ENCODE measurements at regions not wholly inside any gene's neighbourhood (a gene's known extent, or its start where the extent isn't known, plus 50 kb on each side); places are given as distances from the start of the nearest gene placed in this dataset.

DNA sequence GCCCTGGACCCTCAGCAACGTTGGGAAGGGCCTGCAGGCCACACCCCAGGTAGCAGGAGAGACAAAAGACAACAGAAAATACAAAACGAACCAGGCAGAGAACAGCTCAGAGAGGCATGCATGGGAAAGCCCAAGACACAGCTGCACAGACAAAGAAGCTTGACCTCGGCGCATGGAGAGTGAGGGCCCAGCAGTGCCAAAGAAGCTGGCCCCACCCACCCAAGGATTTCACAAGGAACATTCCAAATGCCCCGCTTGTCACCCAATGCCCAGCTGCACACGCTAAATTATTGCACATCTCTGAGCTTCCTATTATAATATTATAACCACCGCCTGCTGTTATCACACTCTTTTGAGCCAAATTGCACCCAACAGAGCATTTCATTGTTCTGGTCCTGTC is 147.7 kb upstream of the TBL1X start:
- no peak for DNase-seq (ENCODE audit: low read depth)

DNA sequence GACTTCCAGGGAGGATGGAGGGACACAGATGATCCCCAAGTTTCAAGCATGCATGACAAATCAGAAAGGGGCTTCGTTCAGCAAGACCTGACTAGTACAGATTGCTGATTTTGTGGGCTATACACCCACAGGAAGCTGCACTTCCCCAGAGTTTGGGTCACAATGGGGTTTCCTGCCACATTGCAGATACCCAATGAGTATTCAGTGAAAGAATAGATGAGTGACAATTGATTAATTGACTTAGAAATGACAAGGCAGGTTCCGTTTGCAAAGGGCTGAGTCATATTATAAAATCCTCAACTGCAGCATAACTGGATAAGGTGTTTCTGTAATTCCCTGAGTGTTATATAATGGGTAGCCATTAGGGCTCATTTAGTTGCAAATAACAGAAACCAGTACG is 146.6 kb upstream of the TBL1X start:
- DNase-seq (ENCODE audit: low read depth): no peak

DNA sequence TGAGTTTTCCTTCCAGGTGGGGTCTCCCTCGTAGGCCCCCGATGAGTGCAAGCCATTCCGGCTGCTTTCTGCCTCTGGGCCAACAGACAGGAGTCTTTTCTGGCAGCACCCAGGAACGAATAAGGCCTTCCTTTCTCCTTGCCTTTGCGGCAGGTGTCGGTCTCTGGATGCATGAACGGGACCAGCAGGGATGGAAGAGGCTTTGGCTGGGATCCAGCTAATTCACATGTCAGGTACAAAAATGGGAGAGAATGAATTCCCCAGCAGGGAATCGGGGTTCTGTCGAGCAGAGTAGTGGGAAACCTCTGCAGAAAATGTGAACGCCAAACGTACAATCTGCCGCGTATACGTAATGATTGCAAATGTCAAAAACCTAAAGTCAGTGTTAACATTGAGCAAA is 146.1 kb upstream of the TBL1X start:
- no peak for DNase-seq (ENCODE audit: low read depth)

DNA sequence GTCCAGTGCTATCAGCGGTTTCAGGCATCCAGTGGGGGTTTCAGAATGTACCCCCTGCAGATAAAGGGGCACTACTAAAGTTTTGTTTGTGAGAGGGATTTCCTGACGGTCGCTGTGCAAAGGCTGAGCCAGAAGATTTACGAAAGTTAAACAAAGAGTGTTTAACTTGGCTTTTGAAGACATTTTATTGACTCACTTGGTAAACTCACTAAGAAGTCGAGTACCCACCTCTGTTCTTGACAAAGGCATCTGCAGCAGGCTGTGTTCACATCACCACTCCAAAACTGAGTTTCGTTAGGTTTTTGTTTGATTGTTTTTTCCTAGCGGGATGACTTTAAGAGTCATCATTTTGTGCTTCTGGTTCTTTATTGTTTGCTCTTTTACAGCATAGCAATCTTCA is 143.9 kb upstream of the TBL1X start:
- no peak for DNase-seq (ENCODE audit: low read depth)

DNA sequence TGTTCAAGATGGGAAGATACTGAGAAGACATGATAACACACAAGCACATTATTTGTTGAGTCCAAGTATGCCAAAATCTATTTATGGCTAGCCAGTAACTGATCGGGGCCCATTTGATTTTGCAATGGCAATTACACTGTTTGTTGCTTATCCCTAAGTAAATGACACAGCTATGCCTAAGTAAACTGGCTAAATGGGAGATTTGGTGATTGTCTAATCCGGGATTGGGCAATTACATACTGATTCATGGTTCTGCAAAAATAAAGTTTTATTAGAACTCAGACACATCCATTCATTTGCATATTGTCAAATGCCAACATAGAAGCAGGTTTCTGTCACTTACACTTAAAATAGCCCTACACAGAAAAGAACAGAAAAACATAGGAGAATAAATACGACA is 140.2 kb upstream of the TBL1X start:
- no peak for DNase-seq (ENCODE audit: low read depth)

DNA sequence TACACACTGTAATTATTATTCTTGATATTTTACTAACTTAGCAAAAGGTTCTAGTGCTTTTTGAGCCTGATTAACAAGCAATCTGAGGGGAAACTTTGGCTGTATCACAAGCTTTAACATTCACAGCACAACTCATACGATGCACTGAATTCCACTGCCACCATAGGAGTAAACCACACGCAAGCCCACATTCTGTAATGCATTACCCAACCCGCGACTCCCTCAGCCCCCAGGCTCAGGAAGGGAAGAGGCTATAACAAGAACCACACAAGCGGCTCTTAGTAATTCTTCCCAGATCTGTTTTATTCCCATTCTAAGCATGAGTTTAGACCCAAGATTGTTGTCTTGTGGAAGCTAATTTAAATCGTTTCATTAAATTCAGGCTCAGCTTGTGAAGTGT is 138.5 kb upstream of the TBL1X start:
- no peak for DNase-seq (ENCODE audit: low read depth)

DNA sequence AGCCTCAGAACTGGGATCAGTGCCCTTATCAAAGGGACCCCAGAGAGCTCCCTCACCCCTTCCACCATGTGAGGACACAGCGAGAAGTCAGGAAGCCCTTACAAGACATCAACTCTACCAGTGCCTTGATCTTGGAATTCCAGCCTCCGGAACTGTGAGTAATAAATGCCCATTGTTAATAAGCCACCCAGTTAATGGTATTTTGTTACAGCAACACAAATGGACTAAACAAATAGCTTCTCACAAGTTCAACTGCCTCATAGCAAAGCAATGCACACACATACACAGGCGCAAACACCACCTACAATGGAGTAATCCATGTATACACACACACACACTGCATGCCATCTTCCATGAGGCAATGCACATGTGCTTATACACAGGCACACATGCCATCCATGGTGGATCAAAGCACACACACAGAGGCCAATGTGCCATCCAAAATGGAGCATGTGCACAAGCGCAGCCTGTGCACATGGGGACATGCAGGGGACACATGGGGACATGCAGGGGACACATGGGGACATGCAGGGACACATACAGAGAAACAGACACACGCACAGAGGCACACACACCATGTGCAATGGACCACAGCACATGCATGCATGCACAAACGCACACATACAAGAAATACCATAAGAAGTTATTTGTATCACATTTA is 137.6 kb upstream of the TBL1X start:
- no peak for DNase-seq (ENCODE audit: low read depth)

DNA sequence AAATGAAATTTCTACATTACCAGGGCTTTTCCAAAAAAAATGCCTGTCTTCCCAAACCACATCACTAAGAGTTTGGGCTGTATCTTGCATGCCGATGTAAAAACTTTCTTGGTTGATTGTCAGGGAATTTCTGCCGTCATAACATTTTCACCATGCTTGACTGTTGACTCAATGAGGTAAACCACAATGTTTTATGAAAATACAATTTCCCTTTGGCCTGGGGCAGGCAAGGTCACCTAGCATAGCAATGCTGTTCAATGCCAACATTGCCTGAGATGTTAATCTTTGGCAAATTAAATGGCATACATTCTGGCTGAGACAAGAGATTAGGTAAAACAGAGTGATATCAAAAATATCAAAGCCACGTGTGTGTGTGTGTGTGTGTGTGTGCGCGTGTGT is 137.1 kb upstream of the TBL1X start:
- no peak for DNase-seq (ENCODE audit: low read depth)

DNA sequence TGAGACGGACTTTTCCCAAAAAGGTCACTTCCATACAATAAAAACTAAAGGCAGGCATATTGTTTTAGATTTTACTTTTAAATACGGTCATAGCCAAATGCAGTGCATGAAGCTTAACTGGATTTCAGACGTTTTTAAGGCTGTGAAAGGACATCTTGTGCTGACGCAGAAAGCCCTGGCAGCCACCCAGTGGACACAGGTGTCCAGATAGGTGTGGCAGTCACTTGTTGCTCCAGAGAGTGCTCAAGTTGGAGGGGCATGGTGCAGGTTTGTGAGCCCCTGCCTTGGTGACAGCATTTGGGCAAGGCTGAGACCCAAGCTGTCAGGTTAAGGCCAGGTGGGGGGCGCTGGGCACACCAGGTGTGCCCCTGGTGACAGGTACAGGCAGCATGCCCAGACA is 135.8 kb upstream of the TBL1X start:
- no peak for DNase-seq (ENCODE audit: low read depth)

DNA sequence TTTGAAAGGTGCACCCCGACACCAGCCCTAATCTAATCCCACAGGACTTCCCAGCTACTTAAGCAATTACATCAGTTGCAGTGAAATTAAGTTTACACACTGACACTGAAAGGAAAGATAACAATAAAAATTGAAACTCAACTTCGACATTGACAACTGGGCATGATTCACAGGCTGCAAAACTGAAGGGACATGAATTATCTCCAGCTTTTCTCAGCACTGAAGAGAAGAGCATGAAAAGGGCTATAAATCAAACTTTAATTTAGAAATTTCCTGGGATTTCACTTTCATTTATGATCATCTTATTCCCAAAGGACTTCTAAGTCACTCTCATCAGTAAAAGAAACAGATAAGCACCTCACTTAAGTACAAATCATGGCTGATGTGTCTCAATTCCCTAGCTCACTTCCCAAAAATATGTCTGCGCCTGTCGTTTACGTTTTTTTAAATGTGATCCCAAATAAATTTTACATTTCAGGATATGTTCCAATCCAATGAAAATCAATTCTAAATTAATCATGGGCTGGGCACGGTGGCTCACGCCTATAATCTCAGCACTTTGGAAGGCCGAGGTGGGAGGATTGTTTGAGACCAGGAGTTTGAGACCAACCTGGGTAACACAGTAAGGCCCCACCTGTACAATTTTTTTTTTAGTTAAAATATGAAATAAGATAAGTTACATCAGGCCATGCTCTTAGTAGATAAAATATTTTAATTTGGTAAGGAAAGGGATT is 134.4 kb upstream of the TBL1X start:
- no peak for DNase-seq (ENCODE audit: low read depth)

DNA sequence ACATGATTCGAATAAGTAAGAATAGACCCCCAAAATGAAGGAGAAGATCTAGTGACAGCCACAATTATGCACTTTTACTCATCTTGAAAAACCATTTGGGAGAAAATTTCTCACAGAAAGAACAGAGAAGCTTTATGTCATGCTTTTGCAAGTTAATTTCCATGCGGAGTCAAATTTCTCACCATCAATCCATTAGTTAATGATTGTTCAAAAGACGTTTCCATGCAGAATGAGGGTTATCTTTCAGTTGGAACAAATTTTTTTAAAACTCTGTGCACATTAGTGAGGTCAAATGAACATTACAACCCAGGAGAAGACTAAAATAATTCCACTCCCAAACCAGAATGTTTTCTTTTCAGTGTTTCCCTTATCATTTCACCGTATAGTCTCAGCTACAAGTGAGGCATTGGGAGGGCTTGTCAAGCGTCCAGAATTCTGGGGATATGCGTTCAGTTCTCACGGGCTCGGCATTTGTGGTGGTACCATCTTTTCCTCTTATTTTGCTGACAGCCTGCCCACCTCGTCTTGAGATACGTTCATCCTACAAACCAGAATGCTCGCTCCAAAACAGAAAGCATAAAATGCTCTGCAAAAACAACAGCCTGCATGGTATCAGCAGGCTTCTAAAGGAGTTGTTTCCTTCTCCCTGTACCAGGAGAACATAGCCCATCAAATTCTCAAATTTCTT is 130.8 kb upstream of the TBL1X start:
- no peak for DNase-seq (ENCODE audit: low read depth)

DNA sequence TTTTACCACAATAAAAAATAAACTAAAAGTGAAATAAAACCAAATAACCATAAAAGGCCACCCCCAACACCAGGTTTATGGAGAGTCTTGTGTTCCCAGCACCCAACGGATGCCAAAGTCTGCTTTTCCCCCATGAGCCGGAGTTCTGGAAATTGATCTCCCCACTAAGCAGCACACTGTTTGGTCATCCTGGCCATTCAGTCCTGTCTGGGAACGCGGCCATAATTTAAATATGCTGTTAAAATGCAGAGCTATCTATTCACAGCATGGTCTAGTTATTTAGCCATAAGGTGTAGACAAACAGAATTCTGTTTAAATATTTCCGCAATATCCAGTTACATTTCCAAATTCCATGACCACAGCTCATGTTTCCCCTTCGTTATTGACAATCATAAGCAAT is 129.6 kb upstream of the TBL1X start:
- no peak for DNase-seq (ENCODE audit: low read depth)

DNA sequence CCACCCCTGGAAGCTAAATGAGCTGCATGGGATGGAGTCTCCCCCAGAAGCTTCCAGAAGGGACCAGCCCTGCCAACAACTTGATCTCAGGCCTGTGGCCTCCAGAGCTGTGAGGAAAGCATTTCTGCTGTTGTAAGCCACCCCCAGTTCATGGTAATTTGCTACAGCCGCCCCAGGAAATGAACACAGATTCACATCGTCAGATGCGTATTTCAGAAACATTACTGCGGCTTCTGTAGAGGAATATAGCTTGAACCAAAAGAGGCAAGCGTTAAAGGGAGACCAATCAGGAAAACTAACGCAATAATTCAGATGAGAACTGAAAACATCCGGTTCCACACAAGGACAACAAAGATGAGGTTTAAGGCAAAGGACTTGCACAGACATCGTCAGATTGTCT is 128.4 kb upstream of the TBL1X start:
- DNase-seq (ENCODE audit: low read depth): no peak

DNA sequence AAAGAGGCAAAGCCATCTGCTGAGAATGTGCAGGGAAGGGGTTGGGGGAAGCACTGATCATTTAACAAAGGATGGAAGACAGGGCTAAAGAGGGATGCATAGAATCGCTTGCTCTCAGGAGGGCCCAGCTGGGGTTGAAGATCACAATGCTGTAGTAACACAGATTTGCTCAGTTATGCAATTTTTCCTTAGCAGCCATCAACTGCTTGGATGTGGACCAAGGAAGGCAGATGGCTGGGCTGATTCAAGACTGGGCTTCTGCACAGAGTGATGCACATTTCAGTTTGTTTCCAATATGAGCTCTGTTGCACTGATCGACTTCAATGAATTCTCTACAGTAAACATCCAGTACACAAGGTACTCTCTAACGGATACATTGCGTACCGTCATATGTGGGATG is 127.8 kb upstream of the TBL1X start:
- no peak for DNase-seq (ENCODE audit: low read depth)

DNA sequence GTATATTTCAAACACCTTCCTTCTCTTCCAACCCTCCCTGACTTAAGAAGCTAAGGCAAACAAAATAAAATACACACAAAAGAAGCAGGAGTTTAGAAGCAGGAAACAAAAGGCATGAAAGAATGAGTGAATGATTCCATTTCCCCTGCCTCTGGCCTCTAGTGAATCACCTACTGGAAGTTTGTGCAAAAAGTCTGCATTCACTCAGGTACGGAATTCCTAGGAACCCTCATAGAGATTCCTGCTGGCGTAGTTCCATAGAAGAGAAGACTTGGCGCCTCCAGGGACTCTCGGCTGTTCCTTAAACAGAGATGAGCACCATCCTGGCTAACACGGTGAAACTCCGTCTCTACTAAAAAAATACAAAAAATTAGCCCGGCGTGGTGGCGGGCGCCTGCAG is 125.9 kb upstream of the TBL1X start:
- no peak for DNase-seq (ENCODE audit: low read depth)

DNA sequence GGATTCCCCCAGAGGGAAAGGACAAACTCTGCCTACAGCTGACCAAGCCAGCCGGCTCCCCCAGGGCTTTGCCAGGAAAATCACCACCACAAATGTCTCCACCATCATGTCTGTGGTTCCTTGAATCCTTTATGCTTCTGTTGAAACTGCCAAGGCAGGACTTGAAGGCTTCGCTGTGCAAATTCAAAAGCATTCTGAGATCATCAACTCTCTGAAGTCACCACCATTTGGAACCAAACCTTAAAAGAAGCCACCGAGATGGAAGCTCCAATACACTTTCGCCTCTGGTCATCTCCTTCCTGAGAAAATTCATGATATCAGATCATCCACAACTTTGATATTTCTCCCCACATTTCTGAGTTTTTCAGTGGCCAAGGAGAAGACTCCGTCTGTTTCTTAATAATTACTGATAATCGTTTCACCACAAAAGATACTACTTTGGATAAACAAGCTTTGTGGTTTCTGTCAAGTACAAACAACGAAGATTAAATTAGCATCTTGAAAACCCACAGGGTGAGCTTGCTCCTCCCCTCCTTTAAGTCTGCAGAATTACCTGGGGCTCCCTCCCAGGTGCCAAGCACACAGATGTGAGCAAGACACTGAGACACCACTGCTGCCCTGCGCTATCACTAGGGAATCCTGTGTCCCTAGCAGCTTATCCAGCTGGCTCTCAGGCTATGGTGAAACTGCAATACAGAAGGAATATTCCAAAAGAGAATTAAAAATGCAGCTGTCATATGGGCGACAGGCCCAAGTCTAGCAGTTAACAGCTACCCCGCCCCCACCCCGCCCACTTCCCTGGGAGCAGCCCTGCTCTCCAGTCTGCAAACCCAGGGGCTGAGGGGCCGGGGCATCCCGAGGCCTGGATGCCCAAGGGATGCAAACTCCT is 125.0 kb upstream of the TBL1X start:
- DNase-seq (ENCODE audit: low read depth): no peak

DNA sequence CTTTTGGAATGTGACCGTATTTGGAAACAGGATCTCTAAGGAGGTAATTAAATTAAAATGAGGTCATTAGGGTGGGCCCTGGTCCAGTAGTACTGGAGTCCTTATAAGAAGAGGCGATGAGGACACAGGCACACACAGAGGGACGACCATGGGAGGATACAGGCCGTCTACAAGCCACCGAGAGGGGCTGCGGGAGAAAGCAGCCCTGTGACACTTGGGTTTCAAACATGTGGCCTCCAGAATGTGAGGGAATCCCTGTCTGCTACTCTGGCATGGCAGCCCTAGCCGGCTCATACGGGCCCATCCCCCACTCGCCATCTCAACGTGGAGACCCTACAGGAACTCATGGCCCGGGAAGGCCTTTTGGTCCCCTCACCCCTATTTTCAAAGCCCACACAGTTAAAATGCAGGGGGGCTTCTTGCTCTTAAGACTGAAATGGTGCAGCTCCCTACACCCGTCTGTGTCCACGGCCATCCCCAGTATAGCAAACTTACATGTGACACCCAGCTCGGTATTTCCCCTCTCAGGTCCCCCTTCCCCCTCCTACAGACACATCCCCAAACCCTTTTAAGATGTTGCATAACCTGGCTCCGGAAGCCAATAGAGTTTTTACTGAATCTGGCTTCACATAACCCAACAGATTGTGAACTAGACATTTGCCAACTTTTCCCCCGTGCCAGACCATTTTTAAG is 124.1 kb upstream of the TBL1X start:
- no peak for DNase-seq (ENCODE audit: low read depth)

DNA sequence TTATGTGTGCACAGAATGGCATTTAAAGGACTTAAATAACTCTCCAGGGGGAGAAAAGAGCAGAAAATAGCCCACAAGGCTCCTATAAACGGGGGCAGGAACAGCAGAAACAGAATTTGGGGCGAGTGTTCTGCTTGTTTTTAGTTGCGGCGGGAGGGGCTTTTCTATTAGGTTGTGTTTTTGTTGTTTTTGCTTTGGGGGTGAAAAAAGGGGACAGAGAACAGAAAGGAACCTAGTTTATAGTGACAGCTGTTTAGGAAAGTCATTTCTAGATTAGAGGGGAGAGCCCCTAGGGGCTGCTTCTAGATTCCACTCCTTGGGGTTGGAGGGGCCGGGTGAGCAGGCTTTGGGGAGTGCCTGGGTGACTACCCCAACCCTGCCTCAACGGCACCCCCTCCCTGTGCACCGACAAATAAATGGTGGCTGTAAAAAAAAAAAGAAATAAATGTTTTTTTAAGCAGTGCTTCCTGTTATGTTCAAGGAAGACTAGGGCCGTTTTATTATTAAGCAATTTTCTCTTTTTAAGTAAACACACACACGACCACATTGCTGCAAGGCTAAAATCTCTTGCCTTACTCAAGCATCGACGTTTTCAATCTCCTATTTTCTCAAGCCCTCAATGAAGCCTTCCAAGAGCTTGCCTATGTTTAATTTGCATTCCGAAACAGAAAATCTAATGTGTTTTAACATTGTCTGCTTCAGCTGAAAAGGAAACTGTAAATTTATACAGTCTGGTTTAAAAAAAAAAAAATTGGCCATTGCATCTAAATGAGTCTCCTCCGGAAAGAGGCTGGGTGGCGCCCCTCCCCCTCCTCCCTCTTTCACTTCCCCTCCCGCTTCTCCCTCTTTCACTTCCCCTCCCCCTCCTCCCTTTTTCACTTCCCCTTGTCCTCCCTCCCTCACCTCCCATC is 123.3 kb upstream of the TBL1X start:
- peak; percentile 39 for DNase-seq (ENCODE audit: low read depth)

DNA sequence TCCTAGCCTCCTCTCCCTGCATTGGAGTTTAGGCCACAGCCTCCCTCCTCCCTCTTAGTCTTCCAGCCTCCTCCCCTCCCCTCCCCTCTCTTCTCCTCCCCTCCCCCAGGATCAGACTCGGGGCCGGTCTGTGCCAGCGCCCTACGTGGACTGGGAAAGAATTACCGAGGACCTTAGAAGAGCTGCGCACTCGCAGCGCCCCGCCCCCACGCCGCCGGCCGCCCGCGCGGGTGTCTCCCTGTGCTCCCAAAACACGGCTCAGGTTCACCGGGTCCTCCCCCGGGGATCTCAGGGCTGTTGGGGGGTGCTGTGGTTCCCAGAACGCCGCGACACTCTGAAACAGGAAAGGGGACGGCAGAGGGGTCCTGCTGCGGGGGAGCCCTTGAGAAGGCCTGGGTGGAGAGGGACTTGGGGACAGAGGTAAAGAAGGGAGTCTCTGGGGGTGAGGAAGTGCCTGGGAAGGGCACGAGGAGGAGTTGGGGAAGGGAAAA is 122.3 kb upstream of the TBL1X start:
- peak; percentile 33 for DNase-seq (ENCODE audit: low read depth)

DNA sequence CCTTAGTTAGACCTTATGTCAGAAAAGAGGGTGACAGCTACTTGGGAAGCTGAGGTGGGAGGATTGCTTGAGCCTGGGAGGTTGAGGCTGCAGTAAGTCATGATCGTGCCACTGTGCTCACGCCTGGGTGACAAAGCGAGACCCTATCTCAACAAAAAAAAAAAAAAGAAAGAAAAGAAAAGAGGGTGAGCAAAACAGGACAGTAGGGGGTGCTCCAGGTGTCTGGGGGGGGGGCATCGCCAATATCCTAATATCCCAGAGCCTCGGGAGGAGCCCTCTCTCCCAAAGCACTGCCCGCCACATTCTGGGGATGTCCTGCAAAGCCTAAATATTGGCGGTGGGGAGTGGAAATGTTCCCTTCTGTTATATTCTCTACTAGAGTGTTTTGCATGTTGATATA is 120.9 kb upstream of the TBL1X start:
- no peak for DNase-seq (ENCODE audit: low read depth)

DNA sequence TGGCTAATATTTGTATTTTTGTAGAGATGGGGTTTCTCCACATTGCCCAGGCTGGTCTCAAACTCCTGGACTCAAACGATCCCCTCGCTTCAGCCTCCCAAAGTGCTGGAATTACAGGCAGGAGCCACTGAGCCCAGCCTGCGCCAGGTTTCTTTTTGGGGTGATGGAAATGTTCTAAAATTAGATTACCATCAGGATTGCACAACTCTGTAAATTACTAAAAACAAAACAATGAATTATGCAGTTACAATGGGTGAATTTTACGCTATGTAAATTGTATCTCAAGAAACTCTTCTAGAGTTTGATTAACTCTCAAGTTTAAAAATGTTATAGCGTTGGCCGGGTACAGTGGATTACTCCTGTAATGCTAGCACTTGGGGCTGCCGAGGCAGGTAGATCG is 118.9 kb upstream of the TBL1X start:
- no peak for DNase-seq (ENCODE audit: low read depth)

Measured in activated T-helper 1 cell treated with Interleukin-2 at 50 U/mL for 16 hours (primary cell).